Activated CD4-positive, CD25-positive, alpha-beta regulatory T cell (primary cell): ENCODE measurements at regions not wholly inside any gene's neighbourhood (a gene's known extent, or its start where the extent isn't known, plus 50 kb on each side); places are given as distances from the start of the nearest gene placed in this dataset.

ENCODE experiments used
- DNase-seq, 4 experiments: peaks; one replicate each; lab custom pipeline; 2025; lab: John Stamatoyannopoulos, UW

- DNase-seq: no peak
Observed at GRCh38 chr1:34606504-34606903, 148.3 kb upstream of the GJB5 start.

- DNase-seq: no peak
Observed at GRCh38 chr1:34610063-34610462, 144.8 kb upstream of the GJB5 start.

- DNase-seq: no peak
Observed at GRCh38 chr1:34611571-34611970, 143.3 kb upstream of the GJB5 start.

- no peak for DNase-seq
Observed at GRCh38 chr1:34612091-34612827, 142.6 kb upstream of the GJB5 start.

GRCh38 chr1:34617321-34618118, 137.3 kb upstream of the GJB5 start:
- no peak for DNase-seq

GRCh38 chr1:34618381-34618780, 136.5 kb upstream of the GJB5 start:
- no peak for DNase-seq

GRCh38 chr1:34619256-34619655, 135.6 kb upstream of the GJB5 start:
- DNase-seq: no peak

GRCh38 chr1:34621916-34622315, 132.9 kb upstream of the GJB5 start:
- no peak for DNase-seq

- DNase-seq: no peak
Observed at GRCh38 chr1:34625521-34626015, 129.3 kb upstream of the GJB5 start.

- no peak for DNase-seq
Observed at GRCh38 chr1:34627465-34628240, 127.2 kb upstream of the GJB5 start.

- DNase-seq: no peak
Observed at GRCh38 chr1:34631126-34631525, 123.7 kb upstream of the GJB5 start.

GRCh38 chr1:34639701-34640100, 115.1 kb upstream of the GJB5 start:
- DNase-seq: no peak

- no peak for DNase-seq
Observed at GRCh38 chr1:34640654-34641401, 114.0 kb upstream of the GJB5 start.

- DNase-seq: no peak
Observed at GRCh38 chr1:34642679-34643078, 112.2 kb upstream of the GJB5 start.

GRCh38 chr1:34645109-34645688, 109.6 kb upstream of the GJB5 start:
- no peak for DNase-seq

- DNase-seq: no peak
Observed at GRCh38 chr1:34645919-34646318, 108.9 kb upstream of the GJB5 start.

- DNase-seq: no peak
Observed at GRCh38 chr1:34648501-34648900, 106.3 kb upstream of the GJB5 start.

GRCh38 chr1:34650090-34650489, 104.8 kb upstream of the GJB5 start:
- no peak for DNase-seq

- DNase-seq: no peak
Observed at GRCh38 chr1:34650800-34651199, 104.0 kb upstream of the GJB5 start.

- no peak for DNase-seq
Observed at GRCh38 chr1:34653110-34653509, 101.7 kb upstream of the GJB5 start.

GRCh38 chr1:34655206-34655874, 99.5 kb upstream of the GJB5 start:
- no peak for DNase-seq
